ENCODE measurements at regions not wholly inside any gene's neighbourhood (a gene's known extent, or its start where the extent isn't known, plus 50 kb on each side); places are given as distances from the start of the nearest gene placed in this dataset.

- no peak for TF ChIP-seq CTCF (conservative IDR thresholded peaks at IDR 0.05)
- no peak for TF ChIP-seq ZFX (IDR thresholded peaks at IDR 0.05)
These were observed 266.8 kb upstream of the CRBN start for GRCh38 chr3:3446251-3446650.

All from C4-2B (cell line).